Peyer's patch (tissue), 4 donors: ENCODE measurements at regions not wholly inside any gene's neighbourhood (a gene's known extent, or its start where the extent isn't known, plus 50 kb on each side); places are given as distances from the start of the nearest gene placed in this dataset.

Experiments used
- CTCF ChIP-seq, 6 experiments: fragments of 450-650 bp in 4 of 6; fragments of 200-600 bp in 2 of 6; sonication (generic) in 1 of 6; IDR thresholded peaks; one replicate each; pipeline ENCODE4 v1.5.1; 2017 to 2019; ENCODE audit warnings: antibody characterized with exemption in 6 of 6, mild to moderate bottlenecking in 3 of 6, moderate library complexity in 1 of 6
- POLR2A ChIP-seq, 2 donors: fragments of 450-650 bp; IDR thresholded peaks; one replicate each; pipeline ENCODE4 v1.5.1; 2017; ENCODE audit warnings: antibody characterized with exemption in 2 of 2, mild to moderate bottlenecking in 2 of 2, moderate library complexity in 2 of 2

- TF ChIP-seq POLR2A (IDR thresholded peaks at IDR 0.05), result no peak
- no peak for TF ChIP-seq CTCF (IDR thresholded peaks at IDR 0.05)
Observed at GRCh38 chr6:14831937-14832336, 413.9 kb upstream of the JARID2 start.
